ENCODE measurements at regions not wholly inside any gene's neighbourhood (a gene's known extent, or its start where the extent isn't known, plus 50 kb on each side); places are given as distances from the start of the nearest gene placed in this dataset.

- TF ChIP-seq CTCF (IDR thresholded peaks at IDR 0.05) (no peak), POLR2A (IDR thresholded peaks at IDR 0.05) (no peak)
Measured at GRCh38 chr2:602571-603359, 74.4 kb downstream of the TMEM18 start.

Data from body of pancreas (tissue), 4 donors.